ENCODE measurements at regions not wholly inside any gene's neighbourhood (a gene's known extent, or its start where the extent isn't known, plus 50 kb on each side); places are given as distances from the start of the nearest gene placed in this dataset.
"Not testable (repeated sequence)": the region's sequence is repeated elsewhere in the genome, so short reads cannot be mapped to it uniquely, and the experiment has no call there.

DNA sequence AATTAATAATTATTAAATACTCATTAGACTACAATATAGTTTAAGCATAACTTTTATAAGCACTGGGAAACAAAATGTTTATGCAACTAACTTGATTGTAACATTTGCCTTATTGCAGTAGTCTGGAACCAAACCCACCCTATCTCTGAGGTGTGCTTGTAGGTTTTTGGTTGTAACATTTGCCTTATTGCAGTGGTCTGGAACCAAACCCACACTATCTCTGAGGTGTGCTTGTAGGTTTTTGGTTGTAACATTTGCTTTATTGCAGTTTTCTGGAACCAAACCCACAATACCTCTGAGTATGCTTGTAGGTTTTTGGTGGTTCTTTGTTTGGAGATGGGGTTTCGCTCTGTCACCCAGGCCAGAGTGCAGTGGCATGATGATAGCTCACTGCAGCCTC is 1376.4 kb upstream of the DEFB115 start:
- DNase-seq (ENCODE audit: low read depth), result not testable (repeated sequence)

DNA sequence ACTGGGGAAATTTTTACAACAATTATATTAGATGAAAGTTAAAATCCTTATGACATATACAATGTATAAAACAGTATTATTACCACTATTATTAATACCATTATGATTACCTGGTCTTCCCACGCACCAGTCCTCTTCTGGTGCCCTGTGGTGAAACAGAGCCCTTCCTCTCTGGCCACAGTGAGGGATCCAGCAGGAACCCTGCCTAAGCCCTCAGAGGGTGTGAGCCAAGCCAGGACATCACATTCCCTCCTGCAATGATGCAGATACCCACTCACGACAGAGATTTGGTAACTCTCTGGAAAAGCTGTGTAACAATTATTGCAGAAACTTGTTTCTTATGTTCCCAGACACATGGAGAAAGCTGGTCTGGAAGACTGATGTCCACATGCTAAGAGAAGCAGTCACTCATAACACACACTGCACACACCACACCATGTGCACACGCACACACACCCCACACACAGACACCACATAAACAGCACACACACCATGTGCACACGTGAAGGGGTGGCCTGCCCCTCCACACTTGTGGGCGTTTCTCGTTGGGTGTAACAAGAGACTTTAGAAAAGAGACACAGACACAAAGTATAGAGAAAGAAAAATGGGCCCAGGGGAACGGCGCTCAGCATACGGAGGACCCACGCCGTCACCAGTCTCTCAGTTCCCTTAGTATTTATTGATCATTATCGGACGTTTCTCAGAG is 1373.8 kb upstream of the DEFB115 start:
- not testable (repeated sequence) for DNase-seq (ENCODE audit: low read depth)

DNA sequence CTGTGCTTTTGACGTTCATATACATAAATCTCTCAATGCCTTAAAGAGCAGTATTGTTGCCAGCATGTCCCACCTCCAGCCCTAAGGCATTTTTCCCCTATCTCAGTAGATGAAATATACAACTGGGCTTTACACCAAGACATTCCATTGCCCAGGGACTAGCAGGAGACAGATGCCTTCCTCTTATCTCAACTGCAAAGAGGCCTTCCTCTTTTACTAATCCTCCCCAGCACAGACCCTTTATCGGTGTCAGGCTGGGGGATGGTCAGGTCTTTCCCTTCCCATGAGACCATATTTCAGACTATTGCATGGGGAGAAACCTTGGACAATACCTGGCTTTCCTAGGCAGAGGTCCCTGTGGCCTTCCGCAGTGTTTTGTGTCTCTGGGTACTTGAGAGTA is 1373.1 kb upstream of the DEFB115 start:
- DNase-seq (ENCODE audit: low read depth), result not testable (repeated sequence)

GRCh38 chr20:29885282-29886185 is 1371.9 kb upstream of the DEFB115 start:
- DNase-seq (ENCODE audit: low read depth), result not testable (repeated sequence)

DNA sequence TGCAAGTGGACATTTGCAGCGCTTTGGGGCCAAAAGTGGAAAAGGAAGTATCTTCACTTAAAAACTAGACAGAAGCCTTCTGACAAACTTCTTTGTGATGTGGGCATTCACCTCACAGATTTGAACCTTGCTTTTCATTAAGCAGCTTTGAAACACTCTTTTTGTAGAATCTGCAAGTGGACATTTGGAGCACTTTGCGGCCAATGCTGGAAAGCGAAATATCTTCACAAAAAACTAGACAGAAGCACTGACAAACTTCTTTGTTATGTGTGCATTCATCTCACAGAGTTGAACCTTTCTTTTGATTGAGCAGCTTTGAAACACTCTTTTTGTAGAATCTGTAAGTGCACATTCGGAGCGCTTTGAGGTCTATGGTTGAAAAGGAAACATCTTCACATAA is 1365.9 kb upstream of the DEFB115 start:
- not testable (repeated sequence) for DNase-seq (ENCODE audit: low read depth)
